HUES6 (cell line): ENCODE measurements at regions not wholly inside any gene's neighbourhood (a gene's known extent, or its start where the extent isn't known, plus 50 kb on each side); places are given as distances from the start of the nearest gene placed in this dataset.
"Not testable (repeated sequence)": the region's sequence is repeated elsewhere in the genome, so short reads cannot be mapped to it uniquely, and the experiment has no call there.

Experiments used
- H3K27ac ChIP-seq: 2 replicates; pipeline ENCODE4 v1.7.0; 2013; ENCODE audit warnings: low read depth, mild to moderate bottlenecking, low read length, inconsistent platforms
- H3K27me3 ChIP-seq: 2 replicates; pipeline ENCODE4 v1.6.1; 2013; ENCODE audit warnings: low read length; ENCODE audit not compliant: control insufficient read depth, insufficient read depth
- H3K36me3 ChIP-seq: 2 replicates; pipeline ENCODE4 v1.6.1; 2013; ENCODE audit warnings: low read length; ENCODE audit not compliant: control insufficient read depth, insufficient read depth
- H3K4me1 ChIP-seq: 2 replicates; pipeline ENCODE4 v1.6.1; 2013; ENCODE audit warnings: low read length; ENCODE audit not compliant: control insufficient read depth, insufficient read depth
- H3K4me3 ChIP-seq: 2 replicates; pipeline ENCODE4 v1.5.1; 2013; ENCODE audit warnings: low read depth, low read length
- H3K9ac ChIP-seq: one replicate; pipeline ENCODE4 v1.6.1; 2013; ENCODE audit warnings: mild to moderate bottlenecking, low read length
- H3K9me3 ChIP-seq: 2 replicates; pipeline ENCODE4 v1.6.1; 2013; ENCODE audit warnings: low read depth, low read length; ENCODE audit not compliant: control insufficient read depth, insufficient read depth

DNA sequence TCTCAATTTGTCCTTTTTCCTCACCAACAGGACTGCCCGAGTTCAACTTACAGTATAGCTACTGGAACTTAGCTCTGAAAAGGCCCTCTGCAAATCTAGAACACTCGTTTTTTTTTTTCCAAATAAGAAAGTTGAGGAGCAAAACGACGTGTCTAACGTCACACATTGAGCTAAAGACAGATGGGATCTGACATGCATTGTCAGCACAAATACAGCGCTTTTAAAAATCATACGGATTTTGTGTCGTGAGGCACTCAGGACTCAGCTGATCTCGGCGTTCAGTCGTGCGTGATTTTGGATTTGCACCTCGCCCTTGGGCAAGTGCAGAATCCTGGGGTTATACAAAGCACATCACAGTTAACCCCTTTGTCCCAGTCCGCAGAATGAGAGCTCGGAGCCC lies 94.7 kb upstream of the ZNF322 start:
- Histone ChIP-seq H3K27me3 (peaks cover 6% of the 10 kb centered on the region; the same call in 1 of the 2 replicates), H3K9ac (no peak overlapping the region), H3K36me3 (no peaks in the 10 kb centered on the region), H3K9me3 (no peaks in the 10 kb centered on the region), H3K4me1 (no peaks in the 10 kb centered on the region), H3K4me3 (no peak overlapping the region), H3K27ac (no peak overlapping the region)

DNA sequence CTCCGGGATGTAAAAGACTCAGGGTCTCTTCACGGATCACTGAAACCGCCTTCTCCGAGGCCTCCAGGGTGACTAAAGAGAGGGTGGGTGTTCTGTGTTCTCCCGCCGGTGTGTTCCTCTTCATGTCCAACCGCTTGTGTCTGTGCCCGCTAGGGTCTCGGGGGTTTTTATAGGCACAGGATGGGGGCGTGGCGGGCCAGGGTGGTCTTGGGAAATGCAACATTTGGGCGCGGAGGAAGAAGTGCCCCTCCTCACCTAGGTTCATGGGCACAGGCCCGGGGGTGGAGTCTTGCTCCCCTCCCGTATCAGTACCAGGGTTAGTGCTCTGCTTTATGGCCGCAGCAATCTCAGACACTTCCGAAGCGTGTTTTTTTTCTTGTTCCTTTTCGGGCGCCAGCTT lies 95.3 kb upstream of the ZNF322 start:
- not testable (repeated sequence) for H3K4me3 ChIP-seq

GRCh38 chr6:26756067-26756805 lies 96.7 kb upstream of the ZNF322 start:
- not testable (repeated sequence) for H3K36me3 ChIP-seq, H3K4me1 ChIP-seq, H3K4me3 ChIP-seq, H3K27me3 ChIP-seq, H3K9ac ChIP-seq, H3K9me3 ChIP-seq, H3K27ac ChIP-seq

More for the DNA sequence above, 95.3 kb upstream of the ZNF322 start:
- not testable (repeated sequence) for H3K9ac ChIP-seq, H3K4me1 ChIP-seq, H3K36me3 ChIP-seq, H3K9me3 ChIP-seq, H3K27ac ChIP-seq, H3K27me3 ChIP-seq

- not testable (repeated sequence) for H3K27ac ChIP-seq
These were observed 106.8 kb upstream of the ZNF322 start for GRCh38 chr6:26766203-26766902.

GRCh38 chr6:26770941-26771666 lies 111.6 kb upstream of the ZNF322 start:
- not testable (repeated sequence) for H3K4me3 ChIP-seq, H3K27me3 ChIP-seq, H3K36me3 ChIP-seq, H3K9ac ChIP-seq, H3K4me1 ChIP-seq, H3K27ac ChIP-seq, H3K9me3 ChIP-seq

More at GRCh38 chr6:26766203-26766902, 106.8 kb upstream of the ZNF322 start:
- H3K36me3 ChIP-seq, H3K27me3 ChIP-seq, H3K4me3 ChIP-seq, H3K4me1 ChIP-seq, H3K9me3 ChIP-seq, H3K9ac ChIP-seq: not testable (repeated sequence)

DNA sequence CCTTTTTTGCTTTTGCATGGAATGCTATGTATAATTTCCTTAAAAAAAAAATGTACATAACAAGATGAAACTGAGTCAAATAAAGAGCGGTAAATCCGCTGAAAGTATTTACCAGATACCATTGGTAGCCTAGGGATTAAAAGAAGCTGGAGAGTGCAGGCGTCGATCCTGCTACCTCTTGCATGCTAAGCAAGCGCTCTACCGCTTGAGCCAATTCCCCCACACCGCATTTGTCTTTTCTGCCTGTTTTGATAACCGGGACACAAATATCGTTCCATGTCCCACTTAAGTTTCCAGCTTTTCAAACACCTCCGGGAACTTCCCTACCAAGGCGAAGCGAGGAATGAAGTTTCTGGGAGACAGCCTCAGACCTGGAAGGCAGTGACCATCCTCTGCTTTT lies 113.9 kb upstream of the ZNF322 start:
- not testable (repeated sequence) for H3K27me3 ChIP-seq, H3K27ac ChIP-seq, H3K9ac ChIP-seq, H3K9me3 ChIP-seq, H3K4me3 ChIP-seq, H3K4me1 ChIP-seq, H3K36me3 ChIP-seq

DNA sequence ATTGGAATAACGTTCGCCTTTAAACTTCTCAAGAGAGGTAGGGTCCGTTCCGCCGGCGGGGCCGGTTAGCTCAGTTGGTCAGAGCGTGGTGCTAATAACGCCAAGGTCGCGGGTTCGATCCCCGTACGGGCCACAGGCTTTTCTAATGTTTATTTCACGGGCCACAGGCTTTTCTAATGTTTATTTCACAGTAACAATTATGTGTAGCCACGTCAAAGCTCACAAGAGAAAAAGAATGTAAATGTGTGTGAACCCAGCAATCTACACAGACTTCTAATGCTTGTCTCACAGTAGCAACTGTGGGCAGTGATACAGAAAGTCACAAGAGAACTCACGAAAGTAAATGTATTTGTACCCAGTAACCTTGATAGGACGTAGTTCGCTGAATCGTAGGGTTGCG lies 121.0 kb upstream of the ZNF322 start:
- H3K27ac ChIP-seq = not testable (repeated sequence)

GRCh38 chr6:26795474-26796307 lies 136.1 kb upstream of the ZNF322 start:
- H3K4me3 ChIP-seq, H3K9ac ChIP-seq, H3K36me3 ChIP-seq, H3K9me3 ChIP-seq, H3K27me3 ChIP-seq, H3K4me1 ChIP-seq, H3K27ac ChIP-seq: not testable (repeated sequence)

More for the DNA sequence above, 121.0 kb upstream of the ZNF322 start:
- not testable (repeated sequence) for H3K36me3 ChIP-seq, H3K4me3 ChIP-seq, H3K9me3 ChIP-seq, H3K9ac ChIP-seq, H3K4me1 ChIP-seq, H3K27me3 ChIP-seq

DNA sequence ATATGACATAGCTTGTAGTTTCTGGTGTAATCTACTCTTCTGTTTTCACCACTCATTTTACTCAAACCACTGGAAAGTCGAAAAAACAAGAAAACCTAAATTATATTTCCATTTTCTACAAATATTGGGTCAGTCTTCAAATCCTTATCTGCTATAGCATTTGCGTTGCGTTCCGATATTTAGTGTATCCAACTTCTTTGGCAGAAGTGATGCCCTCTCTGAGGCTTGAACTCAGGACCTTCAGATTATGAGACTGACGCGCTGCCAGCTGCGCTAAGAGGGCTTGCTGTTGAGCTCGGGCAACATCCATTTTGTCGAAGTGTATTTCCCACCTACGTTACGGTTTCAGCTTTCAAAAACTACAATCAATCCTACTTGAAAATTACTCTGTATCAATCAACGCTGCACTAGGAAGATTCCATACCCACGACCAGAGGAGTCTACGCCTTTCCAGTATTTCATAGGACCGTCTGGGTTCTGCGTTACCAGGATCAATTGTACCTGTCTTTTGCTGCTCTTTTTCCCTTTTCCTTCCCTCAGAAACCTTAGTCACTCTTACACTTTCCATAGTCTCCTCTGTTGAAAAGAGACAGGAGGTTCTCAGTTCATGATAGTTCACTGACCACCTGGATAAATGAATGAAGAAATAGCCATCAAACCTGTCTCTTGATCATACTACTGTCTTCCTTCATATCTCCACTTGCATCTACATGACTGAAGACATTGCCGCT lies 140.5 kb upstream of the ZNF322 start:
- H3K9me3 ChIP-seq, H3K27me3 ChIP-seq, H3K36me3 ChIP-seq, H3K4me1 ChIP-seq, H3K27ac ChIP-seq, H3K9ac ChIP-seq, H3K4me3 ChIP-seq: not testable (repeated sequence)

DNA sequence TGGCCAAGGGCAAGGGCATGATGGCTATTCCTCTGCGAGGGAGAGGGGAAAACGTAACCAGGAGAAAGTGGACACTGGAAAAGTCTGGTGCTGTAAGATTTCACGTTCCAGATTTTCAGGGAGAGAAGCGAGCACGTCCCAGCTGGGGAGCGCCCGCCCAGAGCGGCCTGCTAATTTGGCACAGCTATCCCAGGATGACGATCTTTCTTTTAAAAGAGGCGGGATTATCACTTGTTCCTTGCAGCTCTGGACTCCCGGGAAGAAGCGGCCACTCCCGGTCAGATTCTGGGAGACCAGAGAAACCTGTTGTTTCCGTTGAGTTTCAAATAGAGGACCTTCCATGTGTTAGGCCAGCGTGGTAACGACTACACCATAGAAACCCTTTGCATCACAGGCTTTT lies 144.2 kb upstream of the ZNF322 start:
- not testable (repeated sequence) for H3K4me1 ChIP-seq, H3K27ac ChIP-seq, H3K36me3 ChIP-seq, H3K4me3 ChIP-seq, H3K9me3 ChIP-seq, H3K27me3 ChIP-seq, H3K9ac ChIP-seq
